Astrocyte of the cerebellum (primary cell): ENCODE measurements at regions not wholly inside any gene's neighbourhood (a gene's known extent, or its start where the extent isn't known, plus 50 kb on each side); places are given as distances from the start of the nearest gene placed in this dataset.

ENCODE experiments used
- DNase-seq: peaks from one replicate; pipeline ENCODE4 v3.0.0-alpha.2; 2011; ENCODE audit warnings: low read depth
- H3K4me3 ChIP-seq: 2 replicates; pipeline ENCODE4 v1.5.1; 2011; ENCODE audit warnings: mild to moderate bottlenecking, low read depth, low read length, moderate library complexity
- in situ Hi-C: cut with HindIII; loops from 2 replicates; pipeline ENCODE4 v1.10.0; 2017; ENCODE audit warnings: low sequenced_read_pairs
- TF ChIP-seq, protein P1 (sequence below): IDR thresholded peaks from 2 replicates; pipeline ENCODE4 v1.5.1; 2012; ENCODE audit warnings: low read length, low read depth, moderate library complexity, mild to moderate bottlenecking; ENCODE audit errors: missing control alignments

DNA sequence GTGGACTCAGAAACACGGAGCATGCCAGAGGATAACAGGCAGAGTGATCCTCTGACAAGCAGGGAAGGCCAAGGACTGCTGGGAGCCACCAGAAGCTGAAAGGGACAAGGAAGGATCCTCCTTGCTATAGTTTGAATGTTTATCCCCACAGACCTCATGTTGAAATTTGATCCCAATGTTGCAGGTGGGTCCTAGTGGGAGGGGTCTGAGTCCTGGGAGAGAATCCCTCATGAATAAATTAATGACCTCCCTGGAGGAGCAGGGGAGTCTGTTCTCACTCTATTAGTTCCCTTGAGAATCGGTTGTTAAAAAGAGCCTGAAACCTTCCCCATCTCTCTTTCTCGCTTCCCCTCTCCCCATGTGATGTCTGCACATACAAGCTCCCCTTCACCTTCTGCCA, 124.4 kb downstream of the FBXO15 start:
- H3K4me3 ChIP-seq, result no peak overlapping the region
- DNase-seq, result no peak
- in situ Hi-C loops, result no loop called here
- TF ChIP-seq, protein P1, sequence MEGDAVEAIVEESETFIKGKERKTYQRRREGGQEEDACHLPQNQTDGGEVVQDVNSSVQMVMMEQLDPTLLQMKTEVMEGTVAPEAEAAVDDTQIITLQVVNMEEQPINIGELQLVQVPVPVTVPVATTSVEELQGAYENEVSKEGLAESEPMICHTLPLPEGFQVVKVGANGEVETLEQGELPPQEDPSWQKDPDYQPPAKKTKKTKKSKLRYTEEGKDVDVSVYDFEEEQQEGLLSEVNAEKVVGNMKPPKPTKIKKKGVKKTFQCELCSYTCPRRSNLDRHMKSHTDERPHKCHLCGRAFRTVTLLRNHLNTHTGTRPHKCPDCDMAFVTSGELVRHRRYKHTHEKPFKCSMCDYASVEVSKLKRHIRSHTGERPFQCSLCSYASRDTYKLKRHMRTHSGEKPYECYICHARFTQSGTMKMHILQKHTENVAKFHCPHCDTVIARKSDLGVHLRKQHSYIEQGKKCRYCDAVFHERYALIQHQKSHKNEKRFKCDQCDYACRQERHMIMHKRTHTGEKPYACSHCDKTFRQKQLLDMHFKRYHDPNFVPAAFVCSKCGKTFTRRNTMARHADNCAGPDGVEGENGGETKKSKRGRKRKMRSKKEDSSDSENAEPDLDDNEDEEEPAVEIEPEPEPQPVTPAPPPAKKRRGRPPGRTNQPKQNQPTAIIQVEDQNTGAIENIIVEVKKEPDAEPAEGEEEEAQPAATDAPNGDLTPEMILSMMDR, result no peak

DNA sequence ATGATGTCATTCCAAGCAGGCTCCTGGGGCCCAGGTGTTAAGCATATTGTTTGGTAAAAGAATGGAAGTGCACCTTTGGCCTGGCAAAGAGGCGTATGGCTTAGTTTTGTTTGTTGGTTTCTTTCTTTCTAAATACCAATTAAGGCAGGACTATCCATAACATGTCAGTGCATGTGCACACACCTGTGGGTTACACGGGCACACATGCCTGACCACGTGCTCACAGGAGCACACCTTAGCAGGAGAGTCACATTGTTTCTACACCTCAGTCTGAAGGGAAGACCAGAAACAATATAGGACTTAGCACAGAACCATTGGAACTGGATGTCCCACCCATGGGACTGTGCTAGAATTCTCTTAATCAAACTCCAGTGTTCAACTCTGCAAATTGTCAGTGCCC, 127.8 kb downstream of the FBXO15 start:
- DNase-seq, result no peak
- H3K4me3 ChIP-seq, result no peak overlapping the region
- TF ChIP-seq, protein P1, result no peak
- in situ Hi-C loops, result no loop called here

DNA sequence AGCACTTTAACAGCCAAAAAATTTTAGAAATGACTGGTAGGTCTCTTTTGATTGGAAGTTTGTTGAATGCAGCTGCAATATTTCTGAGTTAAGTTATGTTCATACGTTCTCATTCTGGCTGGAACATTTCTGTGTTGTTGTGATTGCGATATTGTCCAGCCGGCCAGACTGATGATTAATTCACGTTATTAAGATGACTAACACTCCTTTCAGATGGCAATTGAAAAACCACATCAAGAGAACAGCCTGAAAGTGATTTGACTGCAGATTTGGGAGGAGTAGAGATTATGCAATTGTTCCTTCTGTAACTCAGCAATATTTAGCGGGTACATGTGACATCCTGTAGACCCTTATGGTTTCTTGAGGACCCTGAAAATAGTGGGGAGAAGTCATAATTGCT, 133.7 kb downstream of the FBXO15 start:
- in situ Hi-C loops, result no loop called here
- TF ChIP-seq, protein P1, result no peak
- no peak overlapping the region for H3K4me3 ChIP-seq
- peak; percentile 78 for DNase-seq

GRCh38 chr18:74012954-74013630, 134.5 kb downstream of the FBXO15 start:
- in situ Hi-C loops, result no loop called here
- no peak for DNase-seq
- H3K4me3 ChIP-seq, result no peak overlapping the region
- TF ChIP-seq, protein P1, result no peak

- no peak for DNase-seq
- in situ Hi-C loops, result no loop called here
- TF ChIP-seq, protein P1, result no peak
- H3K4me3 ChIP-seq, result no peak overlapping the region
Measured at GRCh38 chr18:74006143-74006542, 141.5 kb downstream of the FBXO15 start.

GRCh38 chr18:74005320-74006109, 142.1 kb downstream of the FBXO15 start:
- TF ChIP-seq, protein P1, result no peak
- no peak for DNase-seq
- in situ Hi-C loops, result no loop called here
- H3K4me3 ChIP-seq, result no peak overlapping the region
